ENCODE measurements at regions not wholly inside any gene's neighbourhood (a gene's known extent, or its start where the extent isn't known, plus 50 kb on each side); places are given as distances from the start of the nearest gene placed in this dataset.

- Histone ChIP-seq H3K4me3 (ENCODE audit: low read depth, low read length) (no peak overlapping the region), H3K36me3 (ENCODE audit: control insufficient read depth, insufficient read depth, low read length) (no peaks in the 10 kb centered on the region), H3K27me3 (ENCODE audit: control insufficient read depth, insufficient read depth, low read length) (no peaks in the 10 kb centered on the region)
- TF ChIP-seq, protein P1, sequence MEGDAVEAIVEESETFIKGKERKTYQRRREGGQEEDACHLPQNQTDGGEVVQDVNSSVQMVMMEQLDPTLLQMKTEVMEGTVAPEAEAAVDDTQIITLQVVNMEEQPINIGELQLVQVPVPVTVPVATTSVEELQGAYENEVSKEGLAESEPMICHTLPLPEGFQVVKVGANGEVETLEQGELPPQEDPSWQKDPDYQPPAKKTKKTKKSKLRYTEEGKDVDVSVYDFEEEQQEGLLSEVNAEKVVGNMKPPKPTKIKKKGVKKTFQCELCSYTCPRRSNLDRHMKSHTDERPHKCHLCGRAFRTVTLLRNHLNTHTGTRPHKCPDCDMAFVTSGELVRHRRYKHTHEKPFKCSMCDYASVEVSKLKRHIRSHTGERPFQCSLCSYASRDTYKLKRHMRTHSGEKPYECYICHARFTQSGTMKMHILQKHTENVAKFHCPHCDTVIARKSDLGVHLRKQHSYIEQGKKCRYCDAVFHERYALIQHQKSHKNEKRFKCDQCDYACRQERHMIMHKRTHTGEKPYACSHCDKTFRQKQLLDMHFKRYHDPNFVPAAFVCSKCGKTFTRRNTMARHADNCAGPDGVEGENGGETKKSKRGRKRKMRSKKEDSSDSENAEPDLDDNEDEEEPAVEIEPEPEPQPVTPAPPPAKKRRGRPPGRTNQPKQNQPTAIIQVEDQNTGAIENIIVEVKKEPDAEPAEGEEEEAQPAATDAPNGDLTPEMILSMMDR (IDR thresholded peaks at IDR 0.05; ENCODE audit: insufficient read depth, low read length, poor library complexity, severe bottlenecking): no peak
- no peak for DNase-seq (ENCODE audit: low read depth)
These were observed 154.5 kb upstream of the CCDC68 start for GRCh38 chr18:55113800-55114199.

GRCh38 chr18:55111271-55111670 is 152.0 kb upstream of the CCDC68 start:
- Histone ChIP-seq H3K4me3 (ENCODE audit: low read depth, low read length) (no peak overlapping the region), H3K36me3 (ENCODE audit: control insufficient read depth, insufficient read depth, low read length) (no peaks in the 10 kb centered on the region), H3K27me3 (ENCODE audit: control insufficient read depth, insufficient read depth, low read length) (no peaks in the 10 kb centered on the region)
- no peak for DNase-seq (ENCODE audit: low read depth)
- TF ChIP-seq, protein P1 (IDR thresholded peaks at IDR 0.05; ENCODE audit: insufficient read depth, low read length, poor library complexity, severe bottlenecking): no peak

DNA sequence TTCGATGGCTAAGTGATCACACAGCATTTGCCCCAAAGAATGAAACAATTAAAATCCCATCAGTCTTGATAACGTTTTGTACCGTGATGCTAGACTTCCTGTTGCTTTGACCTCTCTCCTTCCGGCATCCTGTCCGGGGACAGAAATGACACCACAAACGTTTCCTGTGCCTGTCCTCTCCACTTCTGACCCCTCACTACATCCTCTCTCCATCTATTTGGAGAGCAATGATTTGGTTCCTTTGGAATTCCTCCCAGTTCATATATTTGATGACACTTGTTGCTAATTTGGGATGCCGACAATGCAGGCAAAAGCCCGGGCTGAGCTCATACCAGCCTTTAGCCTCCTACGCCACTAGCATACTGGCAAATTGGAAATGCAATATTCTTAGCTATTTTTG is 151.2 kb upstream of the CCDC68 start:
- H3K27me3 ChIP-seq (ENCODE audit: control insufficient read depth, insufficient read depth, low read length): no peaks in the 10 kb centered on the region
- no peaks in the 10 kb centered on the region for H3K36me3 ChIP-seq (ENCODE audit: control insufficient read depth, insufficient read depth, low read length)
- no peak overlapping the region for H3K4me3 ChIP-seq (ENCODE audit: low read depth, low read length)
- TF ChIP-seq, protein P1 (IDR thresholded peaks at IDR 0.05; ENCODE audit: insufficient read depth, low read length, poor library complexity, severe bottlenecking): no peak
- no peak for DNase-seq (ENCODE audit: low read depth)

- TF ChIP-seq, protein P1 (IDR thresholded peaks at IDR 0.05; ENCODE audit: insufficient read depth, low read length, poor library complexity, severe bottlenecking): no peak
- H3K27me3 ChIP-seq (ENCODE audit: control insufficient read depth, insufficient read depth, low read length): no peaks in the 10 kb centered on the region
- no peak for DNase-seq (ENCODE audit: low read depth)
- no peak overlapping the region for H3K4me3 ChIP-seq (ENCODE audit: low read depth, low read length)
- H3K36me3 ChIP-seq (ENCODE audit: control insufficient read depth, insufficient read depth, low read length): no peaks in the 10 kb centered on the region
These were observed 150.7 kb upstream of the CCDC68 start for GRCh38 chr18:55109818-55110414.

DNA sequence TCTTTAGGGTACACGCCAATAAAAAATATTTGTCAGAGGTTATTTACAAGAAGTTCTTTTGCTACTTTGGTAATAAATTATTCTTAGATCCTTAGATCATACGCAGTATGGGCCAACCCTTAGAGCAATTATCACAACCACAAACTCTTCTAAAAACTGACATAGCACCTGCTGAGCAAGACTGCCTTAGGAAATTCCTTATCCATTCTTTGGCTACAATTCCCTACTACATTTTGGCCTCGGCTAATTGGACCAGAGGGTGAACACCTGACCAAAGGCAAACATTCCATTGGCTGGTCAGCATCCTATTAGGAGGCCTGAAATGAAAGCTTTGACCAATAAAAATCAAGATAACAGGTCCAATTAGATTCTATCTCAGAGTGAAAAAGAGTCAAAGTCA is 147.6 kb upstream of the CCDC68 start:
- H3K4me3 ChIP-seq (ENCODE audit: low read depth, low read length): no peak overlapping the region
- TF ChIP-seq, protein P1 (IDR thresholded peaks at IDR 0.05; ENCODE audit: insufficient read depth, low read length, poor library complexity, severe bottlenecking): no peak
- no peaks in the 10 kb centered on the region for H3K27me3 ChIP-seq (ENCODE audit: control insufficient read depth, insufficient read depth, low read length)
- DNase-seq (ENCODE audit: low read depth): no peak
- no peaks in the 10 kb centered on the region for H3K36me3 ChIP-seq (ENCODE audit: control insufficient read depth, insufficient read depth, low read length)

DNA sequence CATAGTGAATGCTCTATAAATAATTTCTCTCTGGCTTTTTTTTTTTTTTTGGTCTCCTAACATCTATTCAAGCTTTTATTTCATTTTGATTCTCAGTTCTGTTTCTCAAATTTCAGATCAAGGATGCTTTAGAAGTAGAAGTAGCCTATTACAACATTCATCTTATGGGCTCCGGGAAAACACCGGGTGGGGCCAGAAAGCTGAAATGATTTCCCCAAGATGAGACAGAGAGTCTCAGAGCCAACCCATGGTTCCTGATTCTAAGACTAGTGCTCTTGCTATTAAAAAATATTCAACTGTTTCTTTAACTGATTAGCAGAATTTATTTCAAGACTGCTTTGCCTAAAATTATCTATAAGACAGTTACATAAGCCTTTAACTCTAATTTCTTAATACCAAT is 147.2 kb upstream of the CCDC68 start:
- H3K27me3 ChIP-seq (ENCODE audit: control insufficient read depth, insufficient read depth, low read length): no peaks in the 10 kb centered on the region
- DNase-seq (ENCODE audit: low read depth): no peak
- TF ChIP-seq, protein P1 (IDR thresholded peaks at IDR 0.05; ENCODE audit: insufficient read depth, low read length, poor library complexity, severe bottlenecking): no peak
- no peak overlapping the region for H3K4me3 ChIP-seq (ENCODE audit: low read depth, low read length)
- no peaks in the 10 kb centered on the region for H3K36me3 ChIP-seq (ENCODE audit: control insufficient read depth, insufficient read depth, low read length)
